AML-193 (cell line): ENCODE measurements at regions not wholly inside any gene's neighbourhood (a gene's known extent, or its start where the extent isn't known, plus 50 kb on each side); places are given as distances from the start of the nearest gene placed in this dataset.

Experiments
- DNase-seq, 2 experiments: peaks; one replicate each; lab custom pipeline; 2025; lab: John Stamatoyannopoulos, UW

- no peak for DNase-seq
These were observed 675.3 kb downstream of the DIAPH3 start for GRCh38 chr13:59488436-59488835.

- DNase-seq, result no peak
These were observed 673.1 kb downstream of the DIAPH3 start for GRCh38 chr13:59490651-59491050.

- DNase-seq, result no peak
These were observed 671.6 kb downstream of the DIAPH3 start for GRCh38 chr13:59492030-59492636.

- no peak for DNase-seq
These were observed 670.2 kb downstream of the DIAPH3 start for GRCh38 chr13:59493436-59493965.

GRCh38 chr13:59494151-59494550 lies 669.6 kb downstream of the DIAPH3 start:
- no peak for DNase-seq

GRCh38 chr13:59494560-59494970 lies 669.2 kb downstream of the DIAPH3 start:
- DNase-seq, result no peak

- DNase-seq, result no peak
These were observed 668.4 kb downstream of the DIAPH3 start for GRCh38 chr13:59495299-59495698.

- DNase-seq, result no peak
These were observed 667.7 kb downstream of the DIAPH3 start for GRCh38 chr13:59495936-59496512.

GRCh38 chr13:59497621-59498247 lies 666.0 kb downstream of the DIAPH3 start:
- no peak for DNase-seq

GRCh38 chr13:59501004-59501403 lies 662.7 kb downstream of the DIAPH3 start:
- no peak for DNase-seq

- no peak for DNase-seq
These were observed 659.3 kb downstream of the DIAPH3 start for GRCh38 chr13:59504407-59504806.

- DNase-seq, result no peak
These were observed 653.3 kb downstream of the DIAPH3 start for GRCh38 chr13:59510386-59510785.

- DNase-seq, result no peak
These were observed 650.0 kb downstream of the DIAPH3 start for GRCh38 chr13:59513686-59514085.

GRCh38 chr13:59514316-59514715 lies 649.4 kb downstream of the DIAPH3 start:
- no peak for DNase-seq

- DNase-seq, result no peak
These were observed 643.9 kb downstream of the DIAPH3 start for GRCh38 chr13:59519819-59520218.

GRCh38 chr13:59521549-59521948 lies 642.2 kb downstream of the DIAPH3 start:
- no peak for DNase-seq

GRCh38 chr13:59522652-59523051 lies 641.1 kb downstream of the DIAPH3 start:
- no peak for DNase-seq

GRCh38 chr13:59527500-59527899 lies 636.2 kb downstream of the DIAPH3 start:
- DNase-seq, result no peak

GRCh38 chr13:59531571-59532091 lies 632.1 kb downstream of the DIAPH3 start:
- DNase-seq, result peak in 1 of 2 experiments; percentile 17

GRCh38 chr13:59532405-59532804 lies 631.3 kb downstream of the DIAPH3 start:
- no peak for DNase-seq

GRCh38 chr13:59533561-59534555 lies 629.9 kb downstream of the DIAPH3 start:
- DNase-seq, result no peak

GRCh38 chr13:59534806-59535205 lies 628.9 kb downstream of the DIAPH3 start:
- DNase-seq, result no peak
